ENCODE measurements at regions not wholly inside any gene's neighbourhood (a gene's known extent, or its start where the extent isn't known, plus 50 kb on each side); places are given as distances from the start of the nearest gene placed in this dataset.
"Not testable (repeated sequence)": the region's sequence is repeated elsewhere in the genome, so short reads cannot be mapped to it uniquely, and the experiment has no call there.

GRCh38 chr5:135147294-135148090 is 113.5 kb upstream of the PITX1 start:
- H3K9me3 ChIP-seq (ENCODE audit: low read length) = no peaks in the 10 kb centered on the region
- H3K9ac ChIP-seq (ENCODE audit: low read length) = no peak overlapping the region
- H3K4me1 ChIP-seq (ENCODE audit: insufficient read depth, low read length) = no peaks in the 10 kb centered on the region
- H3K4me3 ChIP-seq (ENCODE audit: low read depth in 1 of 2, low read length in 2 of 2) = no peak overlapping the region
- no peaks in the 10 kb centered on the region for H3K36me3 ChIP-seq (ENCODE audit: insufficient read depth, low read length)
- no peaks in the 10 kb centered on the region for H3K27me3 ChIP-seq (ENCODE audit: control insufficient read depth in 1 of 2, insufficient read depth in 2 of 2, low read length in 2 of 2)
- no peak overlapping the region for H3K27ac ChIP-seq (ENCODE audit: low read depth, low read length)

- Histone ChIP-seq H3K36me3 (ENCODE audit: insufficient read depth, low read length) (no peaks in the 10 kb centered on the region), H3K9me3 (ENCODE audit: low read length) (no peaks in the 10 kb centered on the region), H3K4me3 (ENCODE audit: low read depth in 1 of 2, low read length in 2 of 2) (no peak overlapping the region), H3K9ac (ENCODE audit: low read length) (no peak overlapping the region), H3K27ac (ENCODE audit: low read depth, low read length) (no peak overlapping the region), H3K4me1 (ENCODE audit: insufficient read depth, low read length) (no peaks in the 10 kb centered on the region), H3K27me3 (ENCODE audit: control insufficient read depth in 1 of 2, insufficient read depth in 2 of 2, low read length in 2 of 2) (no peaks in the 10 kb centered on the region)
Measured at GRCh38 chr5:135145985-135146384, 112.0 kb upstream of the PITX1 start.

DNA sequence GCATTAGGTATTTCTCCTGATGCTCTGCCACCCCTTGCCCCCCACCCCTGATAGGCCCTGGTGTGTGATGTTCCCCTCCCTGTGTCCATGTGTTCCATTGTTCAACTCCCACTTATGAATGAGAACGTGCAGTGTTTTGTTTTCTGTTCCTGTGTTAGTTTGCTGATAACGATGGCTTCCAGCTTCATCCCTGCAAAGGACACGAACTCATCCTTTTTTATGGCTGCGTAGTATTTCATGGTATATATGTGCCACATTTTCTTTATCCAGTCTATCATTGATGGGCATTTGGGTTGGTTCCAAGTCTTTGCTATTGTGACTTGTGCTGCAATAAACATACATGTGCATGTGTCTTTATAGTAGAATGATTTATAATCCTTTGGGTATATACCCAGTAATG is 109.7 kb upstream of the PITX1 start:
- not testable (repeated sequence) for H3K36me3 ChIP-seq (ENCODE audit: insufficient read depth, low read length); H3K9me3 ChIP-seq (ENCODE audit: low read length); H3K27ac ChIP-seq (ENCODE audit: low read depth, low read length); H3K4me3 ChIP-seq (ENCODE audit: low read depth in 1 of 2, low read length in 2 of 2); H3K27me3 ChIP-seq (ENCODE audit: control insufficient read depth in 1 of 2, insufficient read depth in 2 of 2, low read length in 2 of 2); H3K9ac ChIP-seq (ENCODE audit: low read length)
- peaks cover 18% of the 10 kb centered on the region for H3K4me1 ChIP-seq (ENCODE audit: insufficient read depth, low read length)

DNA sequence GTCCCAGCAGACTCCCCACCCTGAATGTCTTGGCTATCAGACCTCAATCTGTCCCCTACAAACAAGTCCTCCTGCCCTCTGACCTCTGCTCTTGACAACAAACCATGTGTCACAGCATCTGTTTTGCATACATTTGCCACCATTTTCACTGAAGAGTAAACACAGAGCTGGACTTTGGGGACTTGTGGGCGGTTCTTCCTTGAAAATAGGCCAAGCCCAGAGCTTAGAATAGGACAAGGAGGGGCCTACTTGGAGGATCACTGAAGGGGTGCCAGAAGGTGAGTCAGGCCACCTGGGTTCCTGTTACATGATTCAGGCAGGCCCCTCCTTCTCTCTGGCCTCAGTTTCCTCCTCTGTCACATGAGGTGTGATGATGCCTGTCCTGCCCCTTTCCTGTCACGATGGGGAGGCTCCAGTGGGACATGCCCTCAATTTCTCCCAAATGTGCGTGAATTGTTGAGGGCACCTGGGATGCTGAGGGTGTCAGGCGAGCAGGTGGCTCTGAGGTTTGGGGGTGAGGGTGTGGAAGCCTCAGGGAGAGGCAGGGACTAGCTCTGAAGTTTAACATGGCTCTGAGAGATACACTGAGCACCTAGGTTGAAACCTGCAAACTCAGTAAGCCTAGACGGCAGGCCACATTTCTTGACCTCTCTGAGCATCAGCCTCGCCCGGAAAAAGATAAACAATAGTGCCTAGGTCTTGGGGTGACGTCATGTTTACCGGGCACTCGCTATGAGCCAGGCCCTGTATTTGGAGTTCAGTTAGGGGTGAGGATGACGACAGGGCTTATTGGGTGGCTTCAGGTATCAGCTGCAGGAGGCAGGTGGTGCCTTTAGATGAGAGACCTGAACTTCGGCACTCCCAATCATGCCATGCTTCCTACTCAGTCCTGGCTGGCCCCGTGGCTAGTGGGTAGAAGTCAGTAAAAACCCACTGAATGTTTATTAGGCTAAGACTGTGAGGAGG is 107.6 kb upstream of the PITX1 start:
- no peaks in the 10 kb centered on the region for H3K9me3 ChIP-seq (ENCODE audit: low read length)
- no peak overlapping the region for H3K4me3 ChIP-seq (ENCODE audit: low read depth in 1 of 2, low read length in 2 of 2)
- no peaks in the 10 kb centered on the region for H3K36me3 ChIP-seq (ENCODE audit: insufficient read depth, low read length)
- peaks cover 32% of the 10 kb centered on the region for H3K4me1 ChIP-seq (ENCODE audit: insufficient read depth, low read length)
- H3K9ac ChIP-seq (ENCODE audit: low read length) = no peak overlapping the region
- H3K27ac ChIP-seq (ENCODE audit: low read depth, low read length) = no peak overlapping the region
- no peaks in the 10 kb centered on the region for H3K27me3 ChIP-seq (ENCODE audit: control insufficient read depth in 1 of 2, insufficient read depth in 2 of 2, low read length in 2 of 2)

DNA sequence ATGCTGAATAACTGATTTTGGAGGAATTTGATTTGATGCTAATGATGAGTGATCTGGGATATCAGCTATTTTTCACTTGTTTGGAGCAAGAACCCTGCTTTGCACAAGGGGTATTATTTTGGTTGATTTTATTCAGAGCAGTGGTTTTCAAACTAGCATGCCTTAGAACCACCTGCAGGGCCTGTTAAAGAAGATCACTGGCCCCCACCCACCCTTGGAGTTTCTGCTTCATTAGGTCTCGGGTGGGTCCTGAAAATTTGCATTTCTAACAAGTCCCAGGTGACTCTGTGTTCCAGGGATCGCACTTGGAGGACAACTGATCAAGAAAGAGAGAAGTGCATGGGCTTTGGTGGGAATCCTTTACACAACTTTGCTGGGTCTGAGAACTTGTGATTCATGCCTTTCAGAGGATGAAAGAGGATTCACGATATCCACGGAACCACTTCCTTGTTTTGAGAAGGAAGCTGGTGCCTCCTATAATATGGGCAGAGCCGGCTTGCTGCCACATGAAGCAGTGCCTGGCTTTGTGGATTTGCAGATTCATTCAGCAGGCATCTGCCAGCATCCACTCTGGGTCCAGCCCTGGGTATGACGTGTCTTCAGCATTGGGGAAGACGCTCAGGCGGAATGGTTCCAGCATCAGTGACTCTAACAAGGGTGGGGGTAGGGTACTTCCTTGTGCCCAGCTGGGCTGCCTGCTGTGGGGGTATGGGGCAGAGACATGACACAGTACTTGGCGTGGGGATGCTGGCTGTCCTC is 106.6 kb upstream of the PITX1 start:
- Histone ChIP-seq H3K4me3 (ENCODE audit: low read depth in 1 of 2, low read length in 2 of 2) (no peak overlapping the region), H3K27ac (ENCODE audit: low read depth, low read length) (no peak overlapping the region), H3K36me3 (ENCODE audit: insufficient read depth, low read length) (no peaks in the 10 kb centered on the region), H3K9me3 (ENCODE audit: low read length) (no peaks in the 10 kb centered on the region), H3K4me1 (ENCODE audit: insufficient read depth, low read length) (peaks cover 32% of the 10 kb centered on the region), H3K9ac (ENCODE audit: low read length) (no peak overlapping the region), H3K27me3 (ENCODE audit: control insufficient read depth in 1 of 2, insufficient read depth in 2 of 2, low read length in 2 of 2) (no peaks in the 10 kb centered on the region)

DNA sequence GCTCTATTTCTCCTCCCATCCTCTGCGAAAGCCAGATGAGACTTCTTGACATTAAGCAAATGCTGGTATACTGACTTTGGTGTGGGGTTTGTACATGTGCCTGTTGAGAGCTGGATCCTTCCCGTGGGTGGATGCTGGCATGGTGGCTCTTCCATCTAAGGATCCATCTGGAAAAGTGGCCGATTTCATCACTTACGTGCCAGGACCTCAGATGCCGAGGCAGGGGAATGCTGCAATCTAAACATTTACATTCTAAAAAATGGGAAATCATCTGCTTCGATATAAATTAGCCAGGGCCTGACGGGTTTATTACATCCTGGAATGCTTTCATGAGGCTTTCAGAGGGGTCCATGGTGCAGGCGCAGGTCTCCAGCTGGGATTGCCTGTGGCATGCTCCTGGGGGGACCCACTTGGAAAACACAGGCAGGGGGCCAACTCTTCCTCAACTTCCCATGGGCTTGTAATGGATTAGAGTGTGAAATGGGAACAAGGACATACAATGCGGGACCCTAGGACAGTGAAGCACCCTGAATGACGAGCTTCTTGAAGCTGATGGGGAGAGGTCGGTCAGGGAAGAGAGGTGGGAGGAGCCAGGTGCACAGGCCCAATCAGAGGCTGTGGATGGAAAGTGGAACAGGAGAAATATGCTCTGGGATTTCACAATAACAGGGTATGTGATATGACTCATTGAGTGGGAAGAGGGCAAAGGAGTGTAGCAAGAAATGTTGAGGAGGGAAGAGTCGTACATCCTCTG is 105.5 kb upstream of the PITX1 start:
- Histone ChIP-seq H3K4me3 (ENCODE audit: low read depth in 1 of 2, low read length in 2 of 2) (no peak overlapping the region), H3K9ac (ENCODE audit: low read length) (no peak overlapping the region), H3K36me3 (ENCODE audit: insufficient read depth, low read length) (no peaks in the 10 kb centered on the region), H3K27ac (ENCODE audit: low read depth, low read length) (peak overlapping the region; percentile 38), H3K4me1 (ENCODE audit: insufficient read depth, low read length) (peaks cover 36% of the 10 kb centered on the region), H3K9me3 (ENCODE audit: low read length) (no peaks in the 10 kb centered on the region), H3K27me3 (ENCODE audit: control insufficient read depth in 1 of 2, insufficient read depth in 2 of 2, low read length in 2 of 2) (no peaks in the 10 kb centered on the region)

GRCh38 chr5:135138116-135138850 is 104.3 kb upstream of the PITX1 start:
- Histone ChIP-seq H3K9me3 (ENCODE audit: low read length) (no peaks in the 10 kb centered on the region), H3K36me3 (ENCODE audit: insufficient read depth, low read length) (no peaks in the 10 kb centered on the region), H3K9ac (ENCODE audit: low read length) (no peak overlapping the region), H3K27me3 (ENCODE audit: control insufficient read depth in 1 of 2, insufficient read depth in 2 of 2, low read length in 2 of 2) (no peaks in the 10 kb centered on the region), H3K27ac (ENCODE audit: low read depth, low read length) (peak overlapping the region; percentile 38), H3K4me3 (ENCODE audit: low read depth in 1 of 2, low read length in 2 of 2) (no peak overlapping the region), H3K4me1 (ENCODE audit: insufficient read depth, low read length) (peaks cover 36% of the 10 kb centered on the region)

DNA sequence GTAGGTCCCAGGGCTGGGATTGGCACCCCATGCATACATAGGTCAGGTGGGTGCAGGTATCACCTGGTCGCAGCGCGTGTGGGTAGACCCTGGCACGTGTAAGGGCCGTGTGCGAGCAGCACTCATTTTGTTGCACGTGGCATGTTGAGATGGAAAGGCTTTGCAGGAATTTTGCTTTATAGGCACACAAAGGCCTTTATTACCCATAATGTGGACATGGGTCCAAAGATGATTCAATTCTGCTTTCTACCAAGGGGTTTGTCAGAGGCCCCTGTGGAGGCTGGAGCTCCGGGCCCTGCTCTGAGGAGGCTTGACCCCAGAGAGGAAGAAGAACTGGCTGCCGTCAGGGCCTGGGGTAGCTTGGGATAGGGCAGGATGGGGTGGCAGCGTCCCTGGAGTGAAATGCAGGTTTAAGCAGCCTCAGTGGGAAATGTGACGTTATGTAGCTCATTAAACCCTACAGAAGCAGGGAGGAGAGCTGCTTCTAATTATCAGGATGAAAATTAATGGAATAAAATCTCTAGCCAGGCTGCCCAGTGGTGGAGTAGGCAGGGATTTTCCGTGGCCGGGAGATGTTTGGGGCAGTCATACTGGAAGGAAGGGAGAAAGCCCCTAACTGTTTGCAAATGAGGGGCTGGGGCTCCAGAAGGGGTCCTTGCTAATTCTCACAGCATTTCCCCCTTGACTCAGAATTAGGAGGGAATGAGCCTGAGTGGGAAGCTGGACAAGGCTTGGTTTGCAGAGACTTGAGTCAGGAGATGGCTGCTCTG is 103.3 kb upstream of the PITX1 start:
- no peak overlapping the region for H3K9ac ChIP-seq (ENCODE audit: low read length)
- H3K27ac ChIP-seq (ENCODE audit: low read depth, low read length) = no peak overlapping the region
- no peaks in the 10 kb centered on the region for H3K9me3 ChIP-seq (ENCODE audit: low read length)
- no peak overlapping the region for H3K4me3 ChIP-seq (ENCODE audit: low read depth in 1 of 2, low read length in 2 of 2)
- no peaks in the 10 kb centered on the region for H3K27me3 ChIP-seq (ENCODE audit: control insufficient read depth in 1 of 2, insufficient read depth in 2 of 2, low read length in 2 of 2)
- no peaks in the 10 kb centered on the region for H3K36me3 ChIP-seq (ENCODE audit: insufficient read depth, low read length)
- H3K4me1 ChIP-seq (ENCODE audit: insufficient read depth, low read length) = peaks cover 45% of the 10 kb centered on the region

GRCh38 chr5:135136546-135136945 is 102.5 kb upstream of the PITX1 start:
- no peak overlapping the region for H3K27ac ChIP-seq (ENCODE audit: low read depth, low read length)
- H3K9me3 ChIP-seq (ENCODE audit: low read length) = no peaks in the 10 kb centered on the region
- no peaks in the 10 kb centered on the region for H3K36me3 ChIP-seq (ENCODE audit: insufficient read depth, low read length)
- H3K9ac ChIP-seq (ENCODE audit: low read length) = no peak overlapping the region
- no peak overlapping the region for H3K4me3 ChIP-seq (ENCODE audit: low read depth in 1 of 2, low read length in 2 of 2)
- H3K27me3 ChIP-seq (ENCODE audit: control insufficient read depth in 1 of 2, insufficient read depth in 2 of 2, low read length in 2 of 2) = no peaks in the 10 kb centered on the region
- peaks cover 51% of the 10 kb centered on the region for H3K4me1 ChIP-seq (ENCODE audit: insufficient read depth, low read length)
